ENCODE measurements at regions not wholly inside any gene's neighbourhood (a gene's known extent, or its start where the extent isn't known, plus 50 kb on each side); places are given as distances from the start of the nearest gene placed in this dataset.

- WGBS (ENCODE audit: low lambda C conversion rate), result 0% methylated on average over 3 of the region's 3 CpGs
- POLR2A ChIA-PET, result no interaction called here
- H3K4me2 ChIP-seq, result no peak overlapping the region
Observed at GRCh38 chrX:137413190-137413589, 152.7 kb upstream of the ZIC3 start.

GRCh38 chrX:137405449-137406140 lies 160.3 kb upstream of the ZIC3 start:
- Histone ChIP-seq H3K79me2 (ENCODE audit: insufficient read depth) (no peaks in the 10 kb centered on the region), H3K4me1 (ENCODE audit: control insufficient read depth in 1 of 2, insufficient read depth in 2 of 2, low read depth in 1 of 2, low read length in 1 of 2) (no peaks in the 10 kb centered on the region), H3F3A (replicated peaks; ENCODE audit: insufficient read depth) (no peaks in the 10 kb centered on the region), H3K27ac (ENCODE audit: low read depth in 2 of 2, low read length in 1 of 2) (no peak overlapping the region), H3K27me3 (ENCODE audit: insufficient read depth) (no peaks in the 10 kb centered on the region), H2AFZ (ENCODE audit: low read depth) (no peak overlapping the region), H3K9ac (no peak overlapping the region), H3K36me3 (replicated peaks in 1 of 2; ENCODE audit: control insufficient read depth in 1 of 2, insufficient read depth in 2 of 2, low read length in 1 of 2) (no peaks in the 10 kb centered on the region), H3K4me2 (no peak overlapping the region), H3K9me2 (no peaks in the 10 kb centered on the region), H3K9me3 (no peaks in the 10 kb centered on the region), H3K4me3 (ENCODE audit: low read depth in 2 of 2, low read length in 1 of 2) (no peak overlapping the region), H4K20me1 (ENCODE audit: insufficient read depth) (no peaks in the 10 kb centered on the region)
- TF ChIP-seq MXI1 (IDR thresholded peaks at IDR 0.05; ENCODE audit: low read depth, low read length) (no peak), POLR2AphosphoS5 (IDR thresholded peaks at IDR 0.05; ENCODE audit: low read depth, low read length) (no peak), RXRA (IDR thresholded peaks at IDR 0.05; ENCODE audit: borderline replicate concordance, low read depth) (no peak), EP300 (IDR thresholded peaks at IDR 0.05; ENCODE audit: borderline replicate concordance in 1 of 2, low read depth in 1 of 2, low read length in 1 of 2) (no peak), FOXJ3 (CRISPR knock-in tag; IDR thresholded peaks at IDR 0.05) (no peak)
- ChIA-PET POLR2A (no interaction called here), CTCF (no interaction called here)
- no peak for DNase-seq
- WGBS (ENCODE audit: low lambda C conversion rate), result 17% methylated on average over 22 of the region's 26 CpGs

More at GRCh38 chrX:137413190-137413589, 152.7 kb upstream of the ZIC3 start:
- H3K9me2 ChIP-seq, result no peaks in the 10 kb centered on the region
- no peaks in the 10 kb centered on the region for H3K4me1 ChIP-seq (ENCODE audit: control insufficient read depth in 1 of 2, insufficient read depth in 2 of 2, low read depth in 1 of 2, low read length in 1 of 2)
- H3K27me3 ChIP-seq (ENCODE audit: insufficient read depth), result no peaks in the 10 kb centered on the region
- no peak overlapping the region for H3K9ac ChIP-seq
- no peaks in the 10 kb centered on the region for H3K79me2 ChIP-seq (ENCODE audit: insufficient read depth)
- CTCF ChIA-PET, result no interaction called here
- no peak overlapping the region for H2AFZ ChIP-seq (ENCODE audit: low read depth)
- H3K4me3 ChIP-seq (ENCODE audit: low read depth in 2 of 2, low read length in 1 of 2), result no peak overlapping the region
- H3F3A ChIP-seq (replicated peaks; ENCODE audit: insufficient read depth), result no peaks in the 10 kb centered on the region
- no peak for DNase-seq
- no peak for TF ChIP-seq NRF1 (IDR thresholded peaks at IDR 0.05; ENCODE audit: low read depth, low read length)
- TF ChIP-seq PBX3 (IDR thresholded peaks at IDR 0.05), result no peak
- H3K36me3 ChIP-seq (replicated peaks in 1 of 2; ENCODE audit: control insufficient read depth in 1 of 2, insufficient read depth in 2 of 2, low read length in 1 of 2), result no peaks in the 10 kb centered on the region
- H3K9me3 ChIP-seq, result no peaks in the 10 kb centered on the region
- H4K20me1 ChIP-seq (ENCODE audit: insufficient read depth), result no peaks in the 10 kb centered on the region
- H3K27ac ChIP-seq (ENCODE audit: low read depth in 2 of 2, low read length in 1 of 2), result no peak overlapping the region

GRCh38 chrX:137401092-137401491 lies 164.8 kb upstream of the ZIC3 start:
- Histone ChIP-seq H3K9ac (no peak overlapping the region), H3K4me3 (ENCODE audit: low read depth in 2 of 2, low read length in 1 of 2) (no peak overlapping the region), H3K4me1 (ENCODE audit: control insufficient read depth in 1 of 2, insufficient read depth in 2 of 2, low read depth in 1 of 2, low read length in 1 of 2) (no peaks in the 10 kb centered on the region), H3K79me2 (ENCODE audit: insufficient read depth) (no peaks in the 10 kb centered on the region), H3K4me2 (no peak overlapping the region), H4K20me1 (ENCODE audit: insufficient read depth) (no peaks in the 10 kb centered on the region), H3K9me3 (no peaks in the 10 kb centered on the region), H2AFZ (ENCODE audit: low read depth) (no peak overlapping the region), H3K27ac (ENCODE audit: low read depth in 2 of 2, low read length in 1 of 2) (no peak overlapping the region), H3F3A (replicated peaks; ENCODE audit: insufficient read depth) (no peaks in the 10 kb centered on the region), H3K9me2 (no peaks in the 10 kb centered on the region), H3K27me3 (ENCODE audit: insufficient read depth) (no peaks in the 10 kb centered on the region), H3K36me3 (replicated peaks in 1 of 2; ENCODE audit: control insufficient read depth in 1 of 2, insufficient read depth in 2 of 2, low read length in 1 of 2) (no peaks in the 10 kb centered on the region)
- no peak for DNase-seq
- ChIA-PET CTCF (no interaction called here), POLR2A (no interaction called here)
- WGBS (ENCODE audit: low lambda C conversion rate), result 15% methylated on average over 4 of the region's 4 CpGs
- TF ChIP-seq REST (IDR thresholded peaks at IDR 0.05; ENCODE audit: low read depth, low read length) (no peak), YY1 (IDR thresholded peaks at IDR 0.05; ENCODE audit: low read depth) (no peak), JUND (IDR thresholded peaks at IDR 0.05) (no peak), PBX3 (IDR thresholded peaks at IDR 0.05) (no peak), CHD2 (IDR thresholded peaks at IDR 0.05; ENCODE audit: low read length, partially characterized antibody) (no peak), NRF1 (IDR thresholded peaks at IDR 0.05; ENCODE audit: low read depth, low read length) (no peak), SIN3A (IDR thresholded peaks at IDR 0.05; ENCODE audit: borderline replicate concordance, low read depth, low read length) (no peak), POLR2AphosphoS5 (IDR thresholded peaks at IDR 0.05; ENCODE audit: low read depth, low read length) (no peak), SMC3 (IDR thresholded peaks at IDR 0.05; ENCODE audit: low read depth, low read length) (no peak), FOSL2 (IDR thresholded peaks at IDR 0.05; ENCODE audit: borderline replicate concordance, low read depth) (no peak), MXI1 (IDR thresholded peaks at IDR 0.05; ENCODE audit: low read depth, low read length) (no peak), USF2 (IDR thresholded peaks at IDR 0.05; ENCODE audit: borderline replicate concordance, low read depth, low read length) (no peak)

Measured in SK-N-SH (cell line).